ENCODE measurements at regions not wholly inside any gene's neighbourhood (a gene's known extent, or its start where the extent isn't known, plus 50 kb on each side); places are given as distances from the start of the nearest gene placed in this dataset.

DNA sequence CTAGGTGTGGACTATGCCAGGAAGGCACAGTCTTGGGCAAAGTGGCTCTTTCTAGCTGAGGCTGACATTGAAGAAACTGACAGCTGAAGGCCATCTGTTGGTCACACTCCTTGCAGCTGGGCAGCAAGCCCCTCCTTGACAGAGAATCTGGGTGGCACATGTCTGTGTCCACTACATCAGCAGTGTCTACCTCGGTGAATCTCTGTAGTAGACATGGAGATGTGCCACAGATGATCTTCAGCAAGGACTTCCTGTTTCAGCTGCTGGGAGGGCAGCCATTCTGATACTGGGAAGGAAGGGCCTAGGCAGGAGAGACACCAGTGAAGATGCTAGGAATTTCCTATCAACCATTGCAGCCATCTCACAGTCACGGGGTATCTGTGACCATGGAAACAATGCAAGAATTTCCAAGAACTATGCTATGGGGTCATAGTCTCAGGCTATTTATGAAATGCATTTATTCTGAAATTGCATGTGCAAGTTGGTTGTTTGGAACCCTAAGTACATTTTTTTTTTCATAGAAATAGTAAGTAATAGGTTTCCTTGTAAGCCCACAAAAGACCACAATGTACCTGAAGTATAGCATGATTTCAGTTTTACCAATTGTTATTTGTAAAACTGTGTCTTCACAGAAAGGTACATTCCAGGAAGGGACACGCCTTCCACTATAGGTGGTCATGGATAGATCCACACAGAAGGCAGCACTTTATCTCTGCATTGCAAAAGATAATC is 63.8 kb upstream of the DARS1 start:
- H3K23ac ChIP-seq (ENCODE audit: low read depth, low read length) = no peak overlapping the region
- H2BK120ac ChIP-seq (ENCODE audit: low read depth, low read length) = no peak overlapping the region
- H2AK9ac ChIP-seq (replicated peaks; ENCODE audit: low read depth, low read length, poor library complexity) = no peak overlapping the region
- CTCF ChIA-PET = no interaction called here
- DNase-seq (no peak), ATAC-seq (ENCODE audit: low read depth) (no peak)
- dilution Hi-C loops (cut with HindIII; ENCODE audit: low sequenced_read_pairs, unreplicated experiment) = no loop called here
- no peak overlapping the region for H3K27ac ChIP-seq (ENCODE audit: insufficient read depth, low read length)
- no peak overlapping the region for H3K14ac ChIP-seq (replicated peaks; ENCODE audit: low read depth, low read length)
- intact Hi-C loops (cut with micrococcal nuclease) = no loop called here
- H3K4ac ChIP-seq (ENCODE audit: low read depth, low read length) = no peak overlapping the region
- no peak overlapping the region for H3K18ac ChIP-seq (ENCODE audit: low read depth, low read length)
- H3K4me3 ChIP-seq (ENCODE audit: insufficient read depth, low read depth, low read length) = no peak overlapping the region
- H4K5ac ChIP-seq (ENCODE audit: low read depth, low read length) = no peak overlapping the region
- in situ Hi-C loops (cut with MboI; ENCODE audit: low sequenced_read_pairs) = no loop called here
- no peak overlapping the region for H3K9ac ChIP-seq (ENCODE audit: low read depth, low read length)
- no CpG with 5 or more reads among the region's 3 CpGs for WGBS, 2 experiments (ENCODE audit: extremely low coverage in 2 of 2, insufficient read length in 1 of 2)
- H4K8ac ChIP-seq (ENCODE audit: low read depth in 2 of 2, low read length in 2 of 2) = no peak overlapping the region
- H2AFZ ChIP-seq (replicated peaks; ENCODE audit: low read length, poor library complexity) = no peak overlapping the region
- no peak overlapping the region for H4K91ac ChIP-seq (ENCODE audit: insufficient read depth, low read depth, low read length)
- no peaks in the 10 kb centered on the region for H4K20me1 ChIP-seq (ENCODE audit: insufficient read depth, low read length)
- no peak overlapping the region for H2BK20ac ChIP-seq (ENCODE audit: low read depth, low read length)
- TF ChIP-seq RAD21 (IDR thresholded peaks at IDR 0.05; ENCODE audit: low read length) (no peak), RFX5 (IDR thresholded peaks at IDR 0.05; ENCODE audit: low read depth, low read length) (no peak), MAFK (IDR thresholded peaks at IDR 0.05; ENCODE audit: low read depth, low read length) (no peak), FOS (IDR thresholded peaks at IDR 0.05; ENCODE audit: low read depth, low read length) (no peak), MXI1 (IDR thresholded peaks at IDR 0.05; ENCODE audit: borderline replicate concordance, low read depth, low read length) (no peak), SMC3 (IDR thresholded peaks at IDR 0.05; ENCODE audit: low read depth, low read length) (no peak), POLR2A (IDR thresholded peaks at IDR 0.05; ENCODE audit: low read depth, low read length) (no peak), CEBPB (IDR thresholded peaks at IDR 0.05; ENCODE audit: low read depth, low read length) (no peak), NFE2L2 (IDR thresholded peaks at IDR 0.05; ENCODE audit: low read depth, low read length) (no peak), RCOR1 (IDR thresholded peaks at IDR 0.05; ENCODE audit: insufficient replicate concordance, low read length) (no peak), BHLHE40 (IDR thresholded peaks at IDR 0.05; ENCODE audit: low read depth, low read length) (no peak), CHD1 (IDR thresholded peaks at IDR 0.05; ENCODE audit: low read depth, low read length) (no peak), MAZ (IDR thresholded peaks at IDR 0.05; ENCODE audit: borderline replicate concordance, low read depth, low read length) (no peak)
- TF ChIP-seq, protein P1, sequence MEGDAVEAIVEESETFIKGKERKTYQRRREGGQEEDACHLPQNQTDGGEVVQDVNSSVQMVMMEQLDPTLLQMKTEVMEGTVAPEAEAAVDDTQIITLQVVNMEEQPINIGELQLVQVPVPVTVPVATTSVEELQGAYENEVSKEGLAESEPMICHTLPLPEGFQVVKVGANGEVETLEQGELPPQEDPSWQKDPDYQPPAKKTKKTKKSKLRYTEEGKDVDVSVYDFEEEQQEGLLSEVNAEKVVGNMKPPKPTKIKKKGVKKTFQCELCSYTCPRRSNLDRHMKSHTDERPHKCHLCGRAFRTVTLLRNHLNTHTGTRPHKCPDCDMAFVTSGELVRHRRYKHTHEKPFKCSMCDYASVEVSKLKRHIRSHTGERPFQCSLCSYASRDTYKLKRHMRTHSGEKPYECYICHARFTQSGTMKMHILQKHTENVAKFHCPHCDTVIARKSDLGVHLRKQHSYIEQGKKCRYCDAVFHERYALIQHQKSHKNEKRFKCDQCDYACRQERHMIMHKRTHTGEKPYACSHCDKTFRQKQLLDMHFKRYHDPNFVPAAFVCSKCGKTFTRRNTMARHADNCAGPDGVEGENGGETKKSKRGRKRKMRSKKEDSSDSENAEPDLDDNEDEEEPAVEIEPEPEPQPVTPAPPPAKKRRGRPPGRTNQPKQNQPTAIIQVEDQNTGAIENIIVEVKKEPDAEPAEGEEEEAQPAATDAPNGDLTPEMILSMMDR (conservative IDR thresholded peaks at IDR 0.05; ENCODE audit: low read depth, low read length) = no peak
- TF ChIP-seq, protein P2, sequence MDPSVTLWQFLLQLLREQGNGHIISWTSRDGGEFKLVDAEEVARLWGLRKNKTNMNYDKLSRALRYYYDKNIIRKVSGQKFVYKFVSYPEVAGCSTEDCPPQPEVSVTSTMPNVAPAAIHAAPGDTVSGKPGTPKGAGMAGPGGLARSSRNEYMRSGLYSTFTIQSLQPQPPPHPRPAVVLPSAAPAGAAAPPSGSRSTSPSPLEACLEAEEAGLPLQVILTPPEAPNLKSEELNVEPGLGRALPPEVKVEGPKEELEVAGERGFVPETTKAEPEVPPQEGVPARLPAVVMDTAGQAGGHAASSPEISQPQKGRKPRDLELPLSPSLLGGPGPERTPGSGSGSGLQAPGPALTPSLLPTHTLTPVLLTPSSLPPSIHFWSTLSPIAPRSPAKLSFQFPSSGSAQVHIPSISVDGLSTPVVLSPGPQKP (IDR thresholded peaks at IDR 0.05; ENCODE audit: borderline replicate concordance, low read depth, low read length) = no peak
- TF ChIP-seq, protein P3, sequence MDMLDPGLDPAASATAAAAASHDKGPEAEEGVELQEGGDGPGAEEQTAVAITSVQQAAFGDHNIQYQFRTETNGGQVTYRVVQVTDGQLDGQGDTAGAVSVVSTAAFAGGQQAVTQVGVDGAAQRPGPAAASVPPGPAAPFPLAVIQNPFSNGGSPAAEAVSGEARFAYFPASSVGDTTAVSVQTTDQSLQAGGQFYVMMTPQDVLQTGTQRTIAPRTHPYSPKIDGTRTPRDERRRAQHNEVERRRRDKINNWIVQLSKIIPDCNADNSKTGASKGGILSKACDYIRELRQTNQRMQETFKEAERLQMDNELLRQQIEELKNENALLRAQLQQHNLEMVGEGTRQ (IDR thresholded peaks at IDR 0.05; ENCODE audit: low read depth, low read length) = no peak
- POLR2A ChIA-PET (ENCODE audit: unreplicated experiment) = no interaction called here
- H2BK5ac ChIP-seq (ENCODE audit: low read depth, low read length, poor library complexity, severe bottlenecking) = no peak overlapping the region
- no peaks in the 10 kb centered on the region for H3K36me3 ChIP-seq (ENCODE audit: control insufficient read depth, insufficient read depth, low read length)
- H2AK5ac ChIP-seq (ENCODE audit: low read depth, low read length) = no peak overlapping the region
- H3K79me1 ChIP-seq (ENCODE audit: low read depth in 1 of 2, low read length in 2 of 2) = no peaks in the 10 kb centered on the region
- H3K9me1 ChIP-seq (ENCODE audit: insufficient read depth, low read length) = no peaks in the 10 kb centered on the region
- no peak overlapping the region for H3K4me2 ChIP-seq (ENCODE audit: low read depth, low read length)
- H3K4me1 ChIP-seq (ENCODE audit: control insufficient read depth, insufficient read depth, low read length) = no peaks in the 10 kb centered on the region
- H3K9me3 ChIP-seq (ENCODE audit: control insufficient read depth, insufficient read depth, low read length) = no peaks in the 10 kb centered on the region
- no peaks in the 10 kb centered on the region for H3K27me3 ChIP-seq (ENCODE audit: control insufficient read depth, insufficient read depth, low read length)
- no peak overlapping the region for H3K56ac ChIP-seq (ENCODE audit: extremely low read depth, insufficient read depth, low read length)
- BruUV-seq (replicated peaks) = no TSS peak
- H2BK15ac ChIP-seq (ENCODE audit: low read depth, low read length) = no peak overlapping the region

All from IMR-90 (cell line).